ENCODE measurements at regions not wholly inside any gene's neighbourhood (a gene's known extent, or its start where the extent isn't known, plus 50 kb on each side); places are given as distances from the start of the nearest gene placed in this dataset.

- Histone ChIP-seq H3K4me1 (ENCODE audit: control insufficient read depth, extremely low read depth, insufficient read depth, low read length) (no peaks in the 10 kb centered on the region), H2AFZ (ENCODE audit: control insufficient read depth, low read length) (no peak overlapping the region), H3K36me3 (ENCODE audit: control insufficient read depth in 2 of 2, extremely low read depth in 1 of 2, insufficient read depth in 2 of 2, low read length in 2 of 2) (no peaks in the 10 kb centered on the region), H3K4me2 (ENCODE audit: control insufficient read depth, extremely low read depth, insufficient read depth, low read depth, low read length) (no peak overlapping the region), H3K27me3 (ENCODE audit: control insufficient read depth, extremely low read depth, insufficient read depth, low read length) (no peaks in the 10 kb centered on the region), H3K9ac (ENCODE audit: control insufficient read depth, extremely low read depth, insufficient read depth, low read length) (no peak overlapping the region), H3K9me1 (ENCODE audit: control insufficient read depth, extremely low read depth, insufficient read depth, low read length) (no peaks in the 10 kb centered on the region), H3K27ac (ENCODE audit: control insufficient read depth, insufficient read depth, low read length) (no peak overlapping the region), H3K79me2 (ENCODE audit: control insufficient read depth, insufficient read depth, low read length) (no peaks in the 10 kb centered on the region), H3K9me3 (ENCODE audit: control insufficient read depth, low read depth, low read length) (no peaks in the 10 kb centered on the region), H4K20me1 (ENCODE audit: control insufficient read depth, extremely low read depth, insufficient read depth, low read length) (no peaks in the 10 kb centered on the region), H3K4me3 (ENCODE audit: control insufficient read depth in 2 of 3, extremely low read depth in 1 of 3, insufficient read depth in 2 of 3, low read depth in 1 of 3, low read length in 3 of 3) (no peak overlapping the region)
- FAIRE-seq (no peak), DNase-seq (ENCODE audit: low read depth, low spot score) (no peak)
- dilution Hi-C loops (cut with MboI; ENCODE audit: extremely low pct_ligation_motif_present, low sequenced_read_pairs): no loop called here
- TF ChIP-seq EZH2 (IDR thresholded peaks at IDR 0.05; ENCODE audit: low read length): no peak
- TF ChIP-seq, protein P1, sequence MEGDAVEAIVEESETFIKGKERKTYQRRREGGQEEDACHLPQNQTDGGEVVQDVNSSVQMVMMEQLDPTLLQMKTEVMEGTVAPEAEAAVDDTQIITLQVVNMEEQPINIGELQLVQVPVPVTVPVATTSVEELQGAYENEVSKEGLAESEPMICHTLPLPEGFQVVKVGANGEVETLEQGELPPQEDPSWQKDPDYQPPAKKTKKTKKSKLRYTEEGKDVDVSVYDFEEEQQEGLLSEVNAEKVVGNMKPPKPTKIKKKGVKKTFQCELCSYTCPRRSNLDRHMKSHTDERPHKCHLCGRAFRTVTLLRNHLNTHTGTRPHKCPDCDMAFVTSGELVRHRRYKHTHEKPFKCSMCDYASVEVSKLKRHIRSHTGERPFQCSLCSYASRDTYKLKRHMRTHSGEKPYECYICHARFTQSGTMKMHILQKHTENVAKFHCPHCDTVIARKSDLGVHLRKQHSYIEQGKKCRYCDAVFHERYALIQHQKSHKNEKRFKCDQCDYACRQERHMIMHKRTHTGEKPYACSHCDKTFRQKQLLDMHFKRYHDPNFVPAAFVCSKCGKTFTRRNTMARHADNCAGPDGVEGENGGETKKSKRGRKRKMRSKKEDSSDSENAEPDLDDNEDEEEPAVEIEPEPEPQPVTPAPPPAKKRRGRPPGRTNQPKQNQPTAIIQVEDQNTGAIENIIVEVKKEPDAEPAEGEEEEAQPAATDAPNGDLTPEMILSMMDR (optimal IDR thresholded peaks at IDR 0.05 in 1 of 3, IDR thresholded peaks at IDR 0.05 in 1 of 3, conservative IDR thresholded peaks at IDR 0.05 in 1 of 3; ENCODE audit: extremely low read depth in 1 of 3, insufficient read depth in 2 of 3, low read length in 3 of 3): peak in 2 of 3 experiments; percentile 6 to 12
Observed at GRCh38 chr1:65581119-65581518, 160.7 kb downstream of the LEPR start.

GRCh38 chr1:65584399-65584798 lies 163.9 kb downstream of the LEPR start:
- no peak overlapping the region for H3K4me3 ChIP-seq (ENCODE audit: control insufficient read depth in 2 of 3, extremely low read depth in 1 of 3, insufficient read depth in 2 of 3, low read depth in 1 of 3, low read length in 3 of 3)
- H3K27ac ChIP-seq (ENCODE audit: control insufficient read depth, insufficient read depth, low read length): no peak overlapping the region
- no peaks in the 10 kb centered on the region for H3K9me3 ChIP-seq (ENCODE audit: control insufficient read depth, low read depth, low read length)
- H2AFZ ChIP-seq (ENCODE audit: control insufficient read depth, low read length): no peak overlapping the region
- FAIRE-seq (no peak), DNase-seq (ENCODE audit: low read depth, low spot score) (no peak)
- H3K79me2 ChIP-seq (ENCODE audit: control insufficient read depth, insufficient read depth, low read length): no peaks in the 10 kb centered on the region
- no peak overlapping the region for H3K4me2 ChIP-seq (ENCODE audit: control insufficient read depth, extremely low read depth, insufficient read depth, low read depth, low read length)
- no peaks in the 10 kb centered on the region for H3K4me1 ChIP-seq (ENCODE audit: control insufficient read depth, extremely low read depth, insufficient read depth, low read length)
- no peaks in the 10 kb centered on the region for H3K36me3 ChIP-seq (ENCODE audit: control insufficient read depth in 2 of 2, extremely low read depth in 1 of 2, insufficient read depth in 2 of 2, low read length in 2 of 2)
- no peaks in the 10 kb centered on the region for H3K27me3 ChIP-seq (ENCODE audit: control insufficient read depth, extremely low read depth, insufficient read depth, low read length)
- dilution Hi-C loops (cut with MboI; ENCODE audit: extremely low pct_ligation_motif_present, low sequenced_read_pairs): no loop called here
- H3K9ac ChIP-seq (ENCODE audit: control insufficient read depth, extremely low read depth, insufficient read depth, low read length): no peak overlapping the region
- no peaks in the 10 kb centered on the region for H3K9me1 ChIP-seq (ENCODE audit: control insufficient read depth, extremely low read depth, insufficient read depth, low read length)
- TF ChIP-seq, protein P1 (optimal IDR thresholded peaks at IDR 0.05 in 1 of 3, IDR thresholded peaks at IDR 0.05 in 1 of 3, conservative IDR thresholded peaks at IDR 0.05 in 1 of 3; ENCODE audit: extremely low read depth in 1 of 3, insufficient read depth in 2 of 3, low read length in 3 of 3): no peak
- H4K20me1 ChIP-seq (ENCODE audit: control insufficient read depth, extremely low read depth, insufficient read depth, low read length): no peaks in the 10 kb centered on the region
